ENCODE measurements at regions not wholly inside any gene's neighbourhood (a gene's known extent, or its start where the extent isn't known, plus 50 kb on each side); places are given as distances from the start of the nearest gene placed in this dataset.

- ChIA-PET CTCF (interaction anchor here (1.1 kb wide), 1 partner anchor 25 kb away, joined by 3 read pairs; no protein-coding TSS in a partner anchor), POLR2A (no interaction called here)
- TF ChIP-seq CTCF (IDR thresholded peaks at IDR 0.05; ENCODE audit: low read depth, low read length): no peak
- Histone ChIP-seq H3K27ac (ENCODE audit: low read depth, low read length) (no peak overlapping the region), H3K27me3 (ENCODE audit: control insufficient read depth, insufficient read depth, low read length) (peaks cover 3% of the 10 kb centered on the region), H3K9me3 (ENCODE audit: control insufficient read depth, insufficient read depth, low read length) (no peaks in the 10 kb centered on the region), H3K4me3 (ENCODE audit: low read depth, low read length) (no peak overlapping the region)
- no peak for DNase-seq (ENCODE audit: low read depth, low spot score)
Observed at GRCh38 chr2:176679061-176679669, 409.9 kb downstream of the MTX2 start.

- Histone ChIP-seq H3K27ac (ENCODE audit: low read depth, low read length) (no peak overlapping the region), H3K9me3 (ENCODE audit: control insufficient read depth, insufficient read depth, low read length) (no peaks in the 10 kb centered on the region), H3K4me3 (ENCODE audit: low read depth, low read length) (no peak overlapping the region), H3K27me3 (ENCODE audit: control insufficient read depth, insufficient read depth, low read length) (no peaks in the 10 kb centered on the region)
- POLR2A ChIA-PET: no interaction called here
- CTCF ChIA-PET: interaction anchor here (0.8 to 1.4 kb wide), 3 partner anchors 29 to 555 kb away, joined by 3 to 9 read pairs (median 4); no protein-coding TSS in a partner anchor
- DNase-seq (ENCODE audit: low read depth, low spot score): no peak
- TF ChIP-seq CTCF (IDR thresholded peaks at IDR 0.05; ENCODE audit: low read depth, low read length): no peak
Observed at GRCh38 chr2:176680916-176681516, 411.8 kb downstream of the MTX2 start.

DNA sequence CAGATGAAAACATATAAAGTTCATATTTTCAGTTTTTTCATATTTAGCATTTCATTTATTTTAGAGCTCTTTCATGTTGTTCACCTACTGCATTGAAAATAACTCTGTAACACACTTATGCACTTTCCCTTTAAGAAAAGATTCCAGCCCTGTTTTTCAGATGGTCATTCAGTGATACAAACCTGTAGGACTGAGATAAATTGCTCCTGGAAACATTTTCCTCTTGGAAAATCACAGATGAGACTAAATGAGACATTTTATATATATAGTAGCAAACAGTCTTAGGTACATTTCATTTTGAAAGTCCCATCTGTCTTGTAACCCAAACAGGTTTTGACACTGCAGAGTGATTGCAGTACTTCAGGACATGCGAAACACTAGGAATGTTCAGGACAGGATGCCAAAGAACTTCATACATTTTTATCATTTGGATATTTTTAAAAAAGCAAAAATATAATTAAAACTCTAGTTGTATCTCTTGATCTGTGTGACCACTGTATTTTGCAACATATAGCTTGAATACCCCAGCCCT lies 412.4 kb downstream of the MTX2 start:
- Histone ChIP-seq H3K9me3 (ENCODE audit: control insufficient read depth, insufficient read depth, low read length) (no peaks in the 10 kb centered on the region), H3K27me3 (ENCODE audit: control insufficient read depth, insufficient read depth, low read length) (no peaks in the 10 kb centered on the region), H3K27ac (ENCODE audit: low read depth, low read length) (no peak overlapping the region), H3K4me3 (ENCODE audit: low read depth, low read length) (no peak overlapping the region)
- CTCF ChIA-PET: interaction anchor here (1.4 kb wide), 2 partner anchors 30 to 555 kb away, joined by 3 to 9 read pairs; no protein-coding TSS in a partner anchor
- POLR2A ChIA-PET: no interaction called here
- no peak for DNase-seq (ENCODE audit: low read depth, low spot score)
- no peak for TF ChIP-seq CTCF (IDR thresholded peaks at IDR 0.05; ENCODE audit: low read depth, low read length)

- CTCF ChIA-PET: interaction anchor here (0.5 to 1.4 kb wide), 4 partner anchors 28 to 578 kb away, joined by 3 to 9 read pairs (median 6); no protein-coding TSS in a partner anchor
- Histone ChIP-seq H3K9me3 (ENCODE audit: control insufficient read depth, insufficient read depth, low read length) (no peaks in the 10 kb centered on the region), H3K27ac (ENCODE audit: low read depth, low read length) (no peak overlapping the region), H3K4me3 (ENCODE audit: low read depth, low read length) (no peak overlapping the region), H3K27me3 (ENCODE audit: control insufficient read depth, insufficient read depth, low read length) (no peaks in the 10 kb centered on the region)
- no peak for DNase-seq (ENCODE audit: low read depth, low spot score)
- no peak for TF ChIP-seq CTCF (IDR thresholded peaks at IDR 0.05; ENCODE audit: low read depth, low read length)
- POLR2A ChIA-PET: no interaction called here
Observed at GRCh38 chr2:176682278-176682677, 413.0 kb downstream of the MTX2 start.

- no peak overlapping the region for H3K4me3 ChIP-seq (ENCODE audit: low read depth, low read length)
- DNase-seq (ENCODE audit: low read depth, low spot score): no peak
- H3K27me3 ChIP-seq (ENCODE audit: control insufficient read depth, insufficient read depth, low read length): no peaks in the 10 kb centered on the region
- ChIA-PET CTCF (interaction anchor here (1.4 kb wide), 1 partner anchor 30 kb away, joined by 6 read pairs; no protein-coding TSS in a partner anchor), POLR2A (no interaction called here)
- no peaks in the 10 kb centered on the region for H3K9me3 ChIP-seq (ENCODE audit: control insufficient read depth, insufficient read depth, low read length)
- H3K27ac ChIP-seq (ENCODE audit: low read depth, low read length): no peak overlapping the region
- no peak for TF ChIP-seq CTCF (IDR thresholded peaks at IDR 0.05; ENCODE audit: low read depth, low read length)
Observed at GRCh38 chr2:176683618-176684111, 414.4 kb downstream of the MTX2 start.

All from AG04450 (cell line).